D341Med (cell line): ENCODE measurements at regions not wholly inside any gene's neighbourhood (a gene's known extent, or its start where the extent isn't known, plus 50 kb on each side); places are given as distances from the start of the nearest gene placed in this dataset.
"Not testable (repeated sequence)": the region's sequence is repeated elsewhere in the genome, so short reads cannot be mapped to it uniquely, and the experiment has no call there.

Source experiments
- DNase-seq: peaks from one replicate; pipeline ENCODE4 v3.0.0; 2012; ENCODE audit warnings: low spot score

DNA sequence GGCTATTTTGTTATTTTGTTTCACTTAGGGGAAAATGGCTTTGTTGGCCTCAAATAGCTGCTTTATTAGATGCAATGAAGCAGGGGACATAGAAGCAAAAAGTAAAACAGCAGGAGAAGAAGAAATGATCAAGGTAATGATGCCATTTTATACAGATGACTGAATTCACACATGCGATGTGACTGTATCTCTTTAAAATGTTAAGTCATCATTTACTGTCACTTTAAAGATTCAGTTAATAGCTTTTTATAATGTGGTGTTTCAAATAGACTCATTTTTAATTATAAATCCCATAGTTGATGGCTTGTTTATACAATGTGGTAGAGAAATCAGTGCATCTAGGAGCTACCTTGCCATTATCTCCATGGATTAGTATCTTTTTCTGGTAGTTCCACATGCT lies 863.9 kb upstream of the DEFB115 start:
- not testable (repeated sequence) for DNase-seq

DNA sequence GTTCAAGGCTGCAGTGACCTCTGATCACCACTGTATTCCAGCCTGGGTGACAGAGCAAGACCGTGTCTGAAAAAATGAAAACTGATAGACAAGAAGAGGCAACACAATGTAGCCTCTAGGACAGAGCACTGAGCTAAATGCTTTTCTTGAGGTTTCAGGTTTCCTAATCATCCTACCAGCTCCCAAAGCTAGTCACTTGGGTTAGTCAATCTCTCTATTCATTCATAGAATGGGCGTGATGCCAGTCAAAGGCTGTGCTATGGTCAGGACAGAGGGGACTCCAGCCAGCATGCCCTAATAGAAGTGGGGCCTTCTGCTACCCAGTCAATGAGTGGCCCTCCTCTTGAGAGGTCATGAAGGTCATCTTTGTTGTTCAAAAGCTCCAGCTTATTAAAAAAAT lies 860.4 kb upstream of the DEFB115 start:
- not testable (repeated sequence) for DNase-seq

DNA sequence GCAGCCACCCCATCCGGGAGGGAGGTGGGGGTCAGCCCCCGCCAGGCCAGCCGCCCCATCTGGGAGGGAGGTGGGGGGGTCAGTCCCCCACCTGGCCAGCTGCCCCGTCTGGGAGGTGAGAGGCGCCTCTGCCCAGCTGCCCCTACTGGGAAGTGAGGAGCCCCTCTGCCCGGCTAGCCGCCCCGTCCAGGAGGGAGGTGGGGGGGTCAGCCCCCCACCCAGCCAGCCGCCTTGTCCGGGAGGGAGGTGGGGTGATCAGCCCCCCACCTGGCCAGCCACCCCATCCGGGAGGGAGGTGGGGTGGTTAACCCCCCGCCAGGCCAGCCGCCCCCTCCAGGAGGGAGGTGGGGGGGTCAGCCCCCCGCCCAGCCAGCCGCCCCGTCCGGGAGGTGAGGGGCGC lies 852.4 kb upstream of the DEFB115 start:
- not testable (repeated sequence) for DNase-seq

DNA sequence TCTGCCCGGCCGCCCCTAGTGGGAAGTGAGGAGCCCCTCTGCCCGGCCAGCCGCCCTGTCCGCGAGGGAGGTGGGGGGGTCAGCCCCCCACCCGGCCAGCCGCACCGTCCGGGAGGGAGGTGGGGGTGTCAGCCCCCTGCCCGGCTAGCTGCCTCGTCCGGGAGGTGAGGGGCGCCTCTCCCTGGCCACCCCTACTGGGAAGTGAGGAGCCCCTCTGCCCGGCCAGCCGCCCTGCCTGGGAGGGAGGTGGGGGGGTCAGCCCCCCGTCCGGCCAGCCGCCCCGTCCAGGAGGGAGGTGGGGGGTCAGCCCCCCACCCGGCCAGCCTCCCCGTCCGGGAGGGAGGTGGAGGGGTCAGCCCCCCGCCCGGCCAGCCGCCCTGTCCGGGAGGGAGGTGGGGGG lies 851.9 kb upstream of the DEFB115 start:
- not testable (repeated sequence) for DNase-seq

DNA sequence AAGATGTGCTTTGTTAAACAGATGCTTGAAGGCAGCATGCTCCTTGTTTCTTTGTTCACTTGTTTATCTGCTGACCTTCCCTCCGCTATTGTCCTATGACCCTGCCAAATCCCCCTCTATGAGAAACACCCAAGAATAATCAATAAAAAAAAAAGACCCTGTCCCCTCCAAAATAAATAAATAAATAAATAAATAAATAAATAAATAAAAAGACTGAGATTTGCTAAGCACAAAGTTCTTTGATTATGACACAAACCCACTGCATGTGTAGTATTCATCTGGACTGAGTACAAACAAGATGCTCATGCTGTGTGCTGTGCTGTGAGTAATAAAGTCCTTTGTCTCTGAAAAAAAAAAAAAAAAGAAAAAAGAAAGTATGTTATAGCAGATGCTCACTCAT lies 851.1 kb upstream of the DEFB115 start:
- not testable (repeated sequence) for DNase-seq

DNA sequence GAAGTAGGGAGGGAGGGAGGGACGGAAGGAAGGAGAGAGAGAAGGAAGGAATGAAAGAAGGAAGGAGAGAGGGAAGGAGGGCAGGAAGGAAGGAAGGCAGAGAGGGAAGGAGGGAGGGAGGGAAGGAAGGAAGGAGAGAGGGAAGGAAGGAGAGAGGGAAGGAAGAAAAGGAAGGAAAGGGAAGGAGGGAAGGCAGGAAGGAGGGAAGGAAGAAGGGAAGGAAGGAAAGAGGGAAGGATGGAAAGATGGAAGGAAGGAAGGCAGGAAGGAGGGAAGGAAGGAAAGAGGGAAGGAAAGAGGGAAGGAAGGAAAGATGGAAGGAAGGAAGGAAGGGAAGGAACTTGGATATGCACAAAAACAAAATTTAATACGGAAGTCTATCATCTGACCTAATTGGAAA lies 844.5 kb upstream of the DEFB115 start:
- DNase-seq, result no peak

DNA sequence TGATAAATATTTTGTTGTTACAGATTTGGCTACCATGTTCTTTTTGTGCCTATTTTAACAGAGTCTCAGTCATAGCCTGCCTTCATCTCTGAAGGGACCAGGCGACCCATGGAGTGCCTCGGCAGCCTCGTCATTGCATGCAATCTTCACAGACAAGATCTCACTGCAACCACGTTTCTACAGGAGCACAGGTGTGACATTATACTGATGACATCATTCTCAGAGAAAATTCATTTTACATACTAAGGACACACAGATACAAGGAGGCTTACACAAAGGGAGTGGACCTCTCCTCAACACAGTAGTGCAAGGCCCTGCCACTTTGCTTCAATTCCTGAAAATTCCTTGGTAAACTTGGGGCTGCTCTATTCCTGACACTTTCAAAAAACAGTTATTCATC lies 840.1 kb upstream of the DEFB115 start:
- not testable (repeated sequence) for DNase-seq

DNA sequence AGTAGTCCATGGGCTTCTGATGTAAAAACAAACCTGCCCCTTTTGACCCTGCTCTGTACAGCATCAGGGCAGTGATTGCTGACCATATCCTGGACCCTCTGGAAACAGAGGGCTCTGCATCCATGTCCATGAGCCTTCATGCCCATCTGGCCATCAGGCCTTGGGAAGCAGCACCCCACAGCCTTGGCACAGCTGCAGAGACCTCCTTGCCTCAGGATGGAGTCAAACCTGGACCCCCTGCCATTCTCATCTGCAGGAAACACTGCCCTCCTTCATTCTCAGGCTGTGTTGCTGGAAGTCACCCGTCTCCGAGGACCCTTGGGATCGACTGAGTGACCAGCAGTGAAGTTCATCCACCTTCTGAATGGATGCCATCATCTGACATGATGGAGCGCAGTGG lies 839.1 kb upstream of the DEFB115 start:
- not testable (repeated sequence) for DNase-seq

DNA sequence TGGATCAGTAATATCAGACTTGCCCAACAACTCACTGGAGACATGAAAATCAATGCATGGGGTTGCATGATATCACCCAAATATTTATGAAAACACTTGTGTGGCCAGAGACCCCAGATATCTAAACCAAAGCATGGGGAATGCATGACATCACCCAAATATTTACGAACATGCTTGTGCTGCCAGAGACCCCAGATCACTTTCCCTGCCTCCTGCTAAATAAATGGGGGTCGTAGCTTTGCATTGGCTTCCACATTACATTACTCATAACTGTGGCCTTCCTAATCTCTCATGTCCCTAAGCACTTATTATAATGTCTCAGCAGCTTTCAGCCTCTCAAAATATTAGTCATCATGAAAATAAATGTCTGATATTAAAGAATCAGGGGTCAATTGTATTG lies 838.0 kb upstream of the DEFB115 start:
- DNase-seq, result no peak

DNA sequence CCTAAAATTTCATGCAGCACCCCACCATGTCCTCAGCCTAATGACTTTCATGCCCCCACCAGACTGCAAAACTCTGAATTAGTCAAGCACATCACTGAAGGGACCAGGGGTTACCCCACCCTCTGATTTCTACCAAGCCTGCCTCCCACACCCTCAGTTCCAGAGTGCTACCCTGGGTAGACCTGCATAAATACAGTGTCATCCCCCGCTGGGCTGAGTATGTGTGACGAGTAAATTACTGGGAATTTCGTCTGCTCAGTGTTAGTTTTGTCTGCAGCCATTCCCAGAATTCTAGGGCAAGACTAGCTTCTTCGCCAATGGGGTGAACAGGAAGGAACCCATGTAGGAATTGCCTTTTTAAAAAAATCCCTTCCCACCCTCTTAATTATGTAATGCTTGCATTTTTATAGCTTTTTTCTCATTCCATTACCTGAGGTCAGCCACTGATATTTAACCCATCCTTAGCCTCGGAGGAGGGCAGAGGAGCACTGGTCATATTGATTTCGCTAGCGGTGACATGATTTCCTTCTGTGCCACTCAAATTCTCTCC lies 837.5 kb upstream of the DEFB115 start:
- not testable (repeated sequence) for DNase-seq
